ENCODE measurements at regions not wholly inside any gene's neighbourhood (a gene's known extent, or its start where the extent isn't known, plus 50 kb on each side); places are given as distances from the start of the nearest gene placed in this dataset.

DNA sequence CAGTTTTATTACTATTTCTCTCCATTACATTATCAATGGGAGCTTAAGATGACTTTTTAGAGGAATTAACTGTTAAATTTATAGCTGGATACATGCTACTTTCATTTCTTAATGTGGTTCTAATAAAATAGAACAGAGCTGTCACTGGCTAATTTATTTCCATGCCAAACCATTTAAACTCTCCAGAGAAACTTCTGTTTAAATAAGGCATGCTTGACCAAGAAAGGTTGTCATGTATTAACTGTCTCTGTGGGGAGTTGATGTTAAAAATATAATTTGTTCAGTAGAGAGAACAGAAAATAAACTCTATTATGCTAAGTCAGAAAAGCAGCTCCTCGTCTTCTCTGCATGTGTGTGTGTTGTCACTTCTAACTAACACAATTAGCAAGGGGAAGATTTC, 447.4 kb downstream of the SLC16A7 start:
- Mint-ChIP-seq H3K27me3 (no peaks in the 10 kb centered on the region), H3K9me3 (ENCODE audit: low read depth) (no peaks in the 10 kb centered on the region), H3K4me1 (ENCODE audit: low read depth) (no peaks in the 10 kb centered on the region), H3K27ac (no peak overlapping the region), H3K4me3 (no peak overlapping the region), H3K36me3 (no peaks in the 10 kb centered on the region)

DNA sequence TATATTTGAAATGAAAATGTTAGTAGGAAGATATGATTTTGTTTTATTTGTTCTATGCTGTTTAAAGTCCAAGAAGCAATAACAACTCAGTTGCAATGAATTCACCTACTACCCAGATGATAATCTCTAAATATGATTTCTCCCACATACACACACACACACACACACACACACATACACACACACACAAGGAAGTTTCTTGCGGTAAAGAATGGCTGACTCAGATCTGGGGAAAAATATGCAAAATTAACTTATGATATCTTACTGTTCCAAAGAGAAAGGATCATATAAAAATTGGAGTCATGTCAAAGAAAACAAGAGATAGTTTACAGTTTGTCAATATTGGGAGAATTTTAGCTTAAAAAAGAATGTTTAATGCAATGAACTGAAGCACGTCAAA, 456.7 kb downstream of the SLC16A7 start:
- H3K27ac Mint-ChIP-seq = no peak overlapping the region
- no peaks in the 10 kb centered on the region for H3K4me1 Mint-ChIP-seq (ENCODE audit: low read depth)
- H3K27me3 Mint-ChIP-seq = no peaks in the 10 kb centered on the region
- H3K36me3 Mint-ChIP-seq = no peaks in the 10 kb centered on the region
- no peaks in the 10 kb centered on the region for H3K9me3 Mint-ChIP-seq (ENCODE audit: low read depth)
- no peak overlapping the region for H3K4me3 Mint-ChIP-seq

DNA sequence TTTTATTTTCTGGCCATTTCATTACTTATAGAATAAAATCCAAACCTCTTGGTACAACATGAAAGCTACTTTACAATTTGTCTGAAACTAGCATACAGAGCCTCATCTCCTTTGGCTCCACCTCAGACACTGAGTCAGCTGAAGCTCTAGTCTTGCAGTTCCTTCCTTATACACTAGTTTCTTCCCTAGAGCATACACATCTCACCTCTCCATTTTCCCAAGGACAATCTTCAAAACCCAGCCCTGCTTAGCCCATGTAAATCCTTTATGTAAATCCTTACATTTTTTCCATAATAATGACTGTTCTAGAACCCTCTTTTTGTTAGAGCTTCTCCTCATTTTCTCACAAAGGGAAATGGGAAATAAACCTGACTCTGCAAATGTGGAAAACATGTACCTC, 463.4 kb downstream of the SLC16A7 start:
- H3K36me3 Mint-ChIP-seq = no peaks in the 10 kb centered on the region
- H3K4me1 Mint-ChIP-seq (ENCODE audit: low read depth) = no peaks in the 10 kb centered on the region
- no peak overlapping the region for H3K4me3 Mint-ChIP-seq
- H3K9me3 Mint-ChIP-seq (ENCODE audit: low read depth) = peaks cover 3% of the 10 kb centered on the region
- H3K27ac Mint-ChIP-seq = no peak overlapping the region
- no peaks in the 10 kb centered on the region for H3K27me3 Mint-ChIP-seq

DNA sequence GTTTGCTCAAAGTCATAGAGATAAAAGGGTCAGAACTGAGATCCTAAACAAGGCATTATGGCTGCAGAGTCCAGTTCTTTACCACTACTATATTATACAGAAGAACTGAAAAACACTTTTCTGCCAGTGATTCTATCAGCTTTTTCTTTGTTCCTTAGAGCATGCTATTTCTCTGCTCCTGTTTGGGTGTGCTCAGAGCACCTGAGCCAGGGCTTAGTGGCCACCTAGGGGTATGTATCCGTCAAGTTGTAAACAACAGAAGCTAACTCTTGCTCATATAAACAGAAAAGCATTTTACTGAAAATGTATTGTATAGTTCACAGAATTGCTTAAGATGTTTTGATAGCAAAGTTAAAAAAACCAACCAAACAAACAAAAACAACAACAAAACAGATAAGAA, 470.8 kb downstream of the SLC16A7 start:
- H3K36me3 Mint-ChIP-seq = no peaks in the 10 kb centered on the region
- H3K27ac Mint-ChIP-seq = no peak overlapping the region
- no peak overlapping the region for H3K4me3 Mint-ChIP-seq
- H3K9me3 Mint-ChIP-seq (ENCODE audit: low read depth) = peaks cover 3% of the 10 kb centered on the region
- no peaks in the 10 kb centered on the region for H3K4me1 Mint-ChIP-seq (ENCODE audit: low read depth)
- H3K27me3 Mint-ChIP-seq = no peaks in the 10 kb centered on the region

DNA sequence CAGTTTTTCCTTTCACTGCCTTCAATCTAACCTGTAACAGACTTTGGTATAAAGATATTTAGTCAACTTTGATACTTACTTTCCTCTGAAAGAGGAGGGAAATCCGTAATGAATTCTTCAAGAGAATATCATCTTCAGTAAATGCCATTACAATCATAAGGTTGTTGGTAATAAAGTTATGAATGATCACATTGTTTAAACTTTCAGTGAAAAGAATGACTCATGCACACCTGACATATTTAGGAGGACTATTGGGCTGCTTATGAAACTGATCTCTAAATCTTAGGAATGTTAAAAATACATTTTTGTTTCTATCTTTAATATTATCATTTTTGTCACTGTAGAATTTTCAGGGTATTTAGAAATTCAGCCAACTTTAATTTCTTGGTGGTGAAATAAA, 474.7 kb downstream of the SLC16A7 start:
- no peaks in the 10 kb centered on the region for H3K36me3 Mint-ChIP-seq
- no peak overlapping the region for H3K27ac Mint-ChIP-seq
- H3K9me3 Mint-ChIP-seq (ENCODE audit: low read depth) = no peaks in the 10 kb centered on the region
- H3K27me3 Mint-ChIP-seq = no peaks in the 10 kb centered on the region
- H3K4me1 Mint-ChIP-seq (ENCODE audit: low read depth) = no peaks in the 10 kb centered on the region
- H3K4me3 Mint-ChIP-seq = no peak overlapping the region

DNA sequence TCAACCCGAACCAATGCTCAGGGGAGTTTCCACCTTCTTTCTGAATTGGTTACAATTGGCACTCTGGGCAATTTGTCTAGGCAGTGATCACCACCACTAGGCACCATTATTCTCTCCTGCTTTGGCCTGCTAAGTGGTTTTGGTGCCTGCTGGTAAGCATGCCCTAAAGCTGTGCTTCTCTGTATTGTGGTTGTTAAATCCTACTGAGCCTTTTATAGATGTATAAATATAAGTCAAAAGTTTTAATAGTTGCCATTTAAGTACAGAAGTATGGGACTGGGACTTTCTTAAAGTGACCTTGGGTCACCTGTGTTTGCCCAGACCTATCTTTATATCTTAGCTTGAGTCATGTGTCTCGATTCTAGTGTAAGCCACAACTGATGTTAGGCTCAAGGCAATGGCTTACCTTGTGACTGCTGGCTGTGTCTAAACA, 475.9 kb downstream of the SLC16A7 start:
- H3K36me3 Mint-ChIP-seq = no peaks in the 10 kb centered on the region
- H3K9me3 Mint-ChIP-seq (ENCODE audit: low read depth) = no peaks in the 10 kb centered on the region
- H3K4me1 Mint-ChIP-seq (ENCODE audit: low read depth) = no peaks in the 10 kb centered on the region
- H3K27me3 Mint-ChIP-seq = no peaks in the 10 kb centered on the region
- no peak overlapping the region for H3K4me3 Mint-ChIP-seq
- no peak overlapping the region for H3K27ac Mint-ChIP-seq

DNA sequence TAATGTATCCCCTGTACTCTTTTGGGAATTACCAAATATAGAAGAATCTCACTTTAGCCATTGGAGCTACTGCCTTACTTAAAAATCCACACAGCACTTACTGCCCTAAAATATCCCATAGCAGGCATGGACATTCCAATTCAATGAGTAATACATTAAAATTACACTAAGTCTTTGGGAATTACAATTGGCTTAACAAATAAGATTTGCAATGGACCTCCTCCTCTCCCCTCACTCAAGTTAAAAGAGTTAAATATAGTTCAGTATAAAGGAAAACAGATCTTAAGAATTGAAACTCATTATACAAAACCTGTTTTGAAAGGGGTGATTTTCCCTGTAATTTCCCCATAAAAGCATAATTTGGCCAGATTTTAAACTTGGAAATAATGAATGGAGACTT, 477.1 kb downstream of the SLC16A7 start:
- Mint-ChIP-seq H3K4me3 (no peak overlapping the region), H3K36me3 (no peaks in the 10 kb centered on the region), H3K27me3 (no peaks in the 10 kb centered on the region), H3K9me3 (ENCODE audit: low read depth) (no peaks in the 10 kb centered on the region), H3K4me1 (ENCODE audit: low read depth) (no peaks in the 10 kb centered on the region), H3K27ac (no peak overlapping the region)

DNA sequence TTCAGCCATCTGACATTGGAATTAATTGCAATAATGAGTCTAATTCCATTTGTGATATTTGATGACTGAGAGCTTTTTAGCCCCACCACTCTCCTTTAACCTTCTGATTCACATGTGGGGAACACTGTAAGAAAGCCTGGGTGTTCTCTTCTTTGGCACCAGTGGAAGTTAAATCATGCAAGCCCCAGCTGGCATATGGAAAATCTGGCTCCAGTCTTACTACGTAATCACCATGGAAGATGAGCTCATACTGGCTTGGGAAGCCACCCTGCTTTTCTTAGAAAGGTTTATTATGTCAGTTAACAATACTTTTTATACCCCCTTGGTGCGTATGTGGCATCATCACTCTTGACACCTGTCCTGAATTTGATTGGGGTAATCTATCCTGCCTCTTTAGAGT, 479.3 kb downstream of the SLC16A7 start:
- Mint-ChIP-seq H3K4me1 (ENCODE audit: low read depth) (no peaks in the 10 kb centered on the region), H3K9me3 (ENCODE audit: low read depth) (peaks cover 4% of the 10 kb centered on the region), H3K36me3 (no peaks in the 10 kb centered on the region), H3K27me3 (no peaks in the 10 kb centered on the region), H3K27ac (no peak overlapping the region), H3K4me3 (no peak overlapping the region)

DNA sequence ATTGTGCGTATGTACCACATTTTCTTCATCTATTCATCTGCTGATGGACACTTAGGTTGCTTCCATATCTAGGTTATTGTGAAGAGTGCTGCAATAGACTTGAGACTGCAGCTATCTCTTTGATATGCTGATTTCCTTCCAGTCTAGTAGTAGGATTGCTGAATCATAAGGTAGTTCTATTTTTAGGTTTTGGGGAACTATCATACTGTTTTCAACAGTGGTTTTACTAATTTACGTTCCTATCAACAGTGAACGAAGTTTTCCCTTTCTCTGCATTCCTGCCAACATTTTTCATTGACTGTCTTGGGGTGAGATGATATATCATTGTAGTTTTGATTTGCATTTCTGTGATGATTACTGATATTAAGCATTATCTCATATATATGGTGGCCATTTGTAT, 482.2 kb downstream of the SLC16A7 start:
- no peak overlapping the region for H3K27ac Mint-ChIP-seq
- H3K36me3 Mint-ChIP-seq = no peaks in the 10 kb centered on the region
- no peaks in the 10 kb centered on the region for H3K4me1 Mint-ChIP-seq (ENCODE audit: low read depth)
- peaks cover 8% of the 10 kb centered on the region for H3K9me3 Mint-ChIP-seq (ENCODE audit: low read depth)
- H3K4me3 Mint-ChIP-seq = no peak overlapping the region
- no peaks in the 10 kb centered on the region for H3K27me3 Mint-ChIP-seq

DNA sequence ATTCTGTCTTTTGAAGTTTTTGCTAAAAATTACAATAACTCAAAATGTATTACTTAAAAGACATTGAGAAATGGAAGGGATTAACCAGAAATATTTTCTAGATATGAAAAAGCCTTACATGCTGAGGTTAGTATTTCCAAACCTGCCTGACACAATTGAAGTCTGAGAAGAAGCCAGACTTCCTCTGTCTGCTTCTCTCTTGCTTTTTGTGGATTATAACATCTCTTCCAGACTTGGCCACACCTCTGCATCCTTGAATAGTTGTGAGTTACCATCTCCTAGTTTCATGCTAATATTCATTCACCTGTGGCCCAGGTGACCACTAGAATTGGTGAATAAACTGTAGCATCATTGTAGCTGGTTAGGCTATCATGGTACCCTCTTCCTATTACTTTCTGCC, 497.6 kb downstream of the SLC16A7 start:
- Mint-ChIP-seq H3K4me3 (no peak overlapping the region), H3K9me3 (ENCODE audit: low read depth) (no peaks in the 10 kb centered on the region), H3K36me3 (no peaks in the 10 kb centered on the region)

DNA sequence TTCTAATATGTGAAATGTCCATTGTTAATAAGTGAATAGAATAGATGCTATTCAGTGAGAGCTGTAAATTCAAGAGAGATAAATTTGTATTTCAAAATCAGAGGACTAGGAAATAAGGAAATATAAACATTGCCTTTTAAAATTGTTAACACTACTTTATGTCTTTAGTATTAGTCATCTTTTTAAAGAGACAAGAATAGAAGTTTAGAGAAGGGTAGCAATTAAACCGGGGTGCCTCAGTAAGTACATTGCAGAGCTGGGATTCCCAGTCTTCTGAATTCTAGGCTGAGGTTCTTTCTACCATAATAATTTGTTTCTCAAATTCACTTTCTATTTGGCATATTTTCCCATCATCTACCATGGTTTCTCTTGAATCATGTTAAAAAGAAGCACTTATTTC, 498.6 kb downstream of the SLC16A7 start:
- Mint-ChIP-seq H3K4me3 (no peak overlapping the region), H3K4me1 (ENCODE audit: low read depth) (no peaks in the 10 kb centered on the region), H3K27ac (no peak overlapping the region), H3K27me3 (no peaks in the 10 kb centered on the region), H3K36me3 (no peaks in the 10 kb centered on the region), H3K9me3 (ENCODE audit: low read depth) (no peaks in the 10 kb centered on the region)

More for the DNA sequence above, 497.6 kb downstream of the SLC16A7 start:
- Mint-ChIP-seq H3K4me1 (ENCODE audit: low read depth) (no peaks in the 10 kb centered on the region), H3K27ac (no peak overlapping the region), H3K27me3 (no peaks in the 10 kb centered on the region)

DNA sequence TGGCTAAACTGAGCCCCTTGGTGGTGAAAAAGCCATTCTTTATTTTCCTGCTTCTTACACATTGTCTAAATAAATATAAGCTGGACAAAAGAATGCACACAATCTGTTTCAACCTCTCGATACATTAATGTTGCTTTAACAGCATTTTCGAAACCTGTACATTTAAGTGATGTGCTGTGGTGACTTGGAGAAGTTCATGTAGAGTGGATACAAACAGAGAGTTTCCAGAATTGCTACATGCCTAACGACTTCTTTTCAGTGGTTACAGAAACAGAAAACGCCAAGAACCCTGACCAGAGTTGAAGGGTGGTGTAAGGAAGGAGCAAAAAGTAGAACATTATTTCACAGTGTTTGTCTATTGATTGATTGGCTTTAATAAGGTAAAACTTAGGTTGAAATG, 500.9 kb downstream of the SLC16A7 start:
- Mint-ChIP-seq H3K27me3 (no peaks in the 10 kb centered on the region), H3K4me3 (no peak overlapping the region), H3K36me3 (no peaks in the 10 kb centered on the region), H3K27ac (no peak overlapping the region), H3K4me1 (ENCODE audit: low read depth) (no peaks in the 10 kb centered on the region), H3K9me3 (ENCODE audit: low read depth) (no peaks in the 10 kb centered on the region)

DNA sequence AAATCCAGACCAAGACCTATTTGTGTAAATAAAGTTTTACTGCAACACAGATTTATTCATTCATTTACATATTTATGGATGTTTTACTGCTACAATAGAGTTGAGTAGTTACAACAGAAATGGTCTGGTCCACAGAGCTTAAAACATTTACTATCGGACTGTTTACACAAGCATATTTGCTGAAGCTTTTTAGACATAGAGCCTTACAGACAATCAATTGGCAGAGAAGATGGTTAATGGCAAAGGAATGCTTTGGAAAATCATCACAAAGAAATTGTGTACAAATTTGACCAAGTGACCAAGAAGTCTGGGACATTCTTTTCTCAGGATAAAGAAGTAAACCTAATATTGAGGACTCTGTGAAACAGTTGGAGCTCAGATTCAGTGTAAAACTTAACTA, 504.3 kb downstream of the SLC16A7 start:
- no peaks in the 10 kb centered on the region for H3K4me1 Mint-ChIP-seq (ENCODE audit: low read depth)
- no peaks in the 10 kb centered on the region for H3K9me3 Mint-ChIP-seq (ENCODE audit: low read depth)
- no peaks in the 10 kb centered on the region for H3K27me3 Mint-ChIP-seq
- H3K27ac Mint-ChIP-seq = no peak overlapping the region
- no peak overlapping the region for H3K4me3 Mint-ChIP-seq
- H3K36me3 Mint-ChIP-seq = no peaks in the 10 kb centered on the region

DNA sequence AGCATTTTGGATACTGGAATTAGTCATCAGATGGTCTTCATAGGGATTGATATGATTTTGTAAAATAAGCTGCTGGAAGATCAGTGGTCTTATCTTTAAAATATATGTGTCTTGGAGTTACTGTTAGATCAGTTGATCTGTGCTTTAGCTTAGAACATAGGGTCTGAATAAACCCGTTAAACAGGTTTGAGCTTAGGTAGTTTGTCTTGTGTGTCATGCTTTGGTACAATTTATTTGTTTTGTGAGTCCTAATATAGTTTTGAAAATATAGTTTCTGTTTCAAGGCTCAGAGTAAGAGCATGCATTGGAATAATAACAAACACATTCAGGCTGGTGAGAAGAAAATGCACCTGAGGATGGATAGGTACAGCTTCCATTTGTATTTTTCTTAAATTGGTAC, 505.0 kb downstream of the SLC16A7 start:
- H3K9me3 Mint-ChIP-seq (ENCODE audit: low read depth) = no peaks in the 10 kb centered on the region
- H3K4me1 Mint-ChIP-seq (ENCODE audit: low read depth) = no peaks in the 10 kb centered on the region
- no peaks in the 10 kb centered on the region for H3K27me3 Mint-ChIP-seq
- H3K27ac Mint-ChIP-seq = no peak overlapping the region
- H3K36me3 Mint-ChIP-seq = no peaks in the 10 kb centered on the region
- no peak overlapping the region for H3K4me3 Mint-ChIP-seq

DNA sequence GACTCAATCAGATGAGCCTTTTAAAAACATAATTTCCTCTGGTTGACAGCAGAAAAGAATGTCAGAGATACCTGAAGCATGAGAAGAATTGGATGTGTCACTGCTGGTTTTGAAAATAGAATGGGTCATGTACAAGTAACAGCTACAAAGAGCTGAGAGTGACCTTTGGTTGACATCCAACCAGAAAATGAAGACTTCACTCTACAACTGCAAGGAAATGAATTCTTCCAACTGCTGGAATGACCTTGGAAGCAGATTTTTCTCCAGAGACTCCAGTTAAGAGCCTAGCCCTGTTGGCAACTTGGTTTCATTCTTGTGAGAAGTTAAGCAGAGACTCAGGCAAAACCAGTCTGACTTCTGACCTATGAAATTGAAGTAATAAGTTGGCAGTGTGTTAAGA, 505.9 kb downstream of the SLC16A7 start:
- Mint-ChIP-seq H3K4me1 (ENCODE audit: low read depth) (no peaks in the 10 kb centered on the region), H3K27me3 (no peaks in the 10 kb centered on the region), H3K4me3 (no peak overlapping the region), H3K36me3 (no peaks in the 10 kb centered on the region), H3K27ac (no peak overlapping the region), H3K9me3 (ENCODE audit: low read depth) (no peaks in the 10 kb centered on the region)

DNA sequence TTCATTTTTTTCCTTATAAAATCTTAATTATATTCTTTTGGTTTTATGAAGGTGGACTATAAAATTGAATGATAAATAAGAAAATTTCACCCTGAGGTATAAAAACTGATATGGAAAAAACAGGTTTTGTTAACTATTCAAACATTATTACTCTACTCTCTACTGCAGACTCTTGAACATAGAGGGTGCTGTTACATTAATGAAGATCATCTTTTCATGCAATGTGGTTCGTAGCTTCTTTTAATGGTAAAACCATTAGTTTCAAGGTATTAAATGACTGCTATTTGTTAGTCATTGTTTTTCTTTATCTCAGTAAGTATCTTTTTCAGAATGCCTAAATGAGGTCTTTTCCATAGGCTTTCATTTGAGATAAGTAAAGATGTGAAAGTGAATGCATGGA, 510.4 kb downstream of the SLC16A7 start:
- no peak overlapping the region for H3K4me3 Mint-ChIP-seq
- no peaks in the 10 kb centered on the region for H3K9me3 Mint-ChIP-seq (ENCODE audit: low read depth)
- H3K4me1 Mint-ChIP-seq (ENCODE audit: low read depth) = no peaks in the 10 kb centered on the region
- no peaks in the 10 kb centered on the region for H3K27me3 Mint-ChIP-seq
- H3K27ac Mint-ChIP-seq = no peak overlapping the region
- H3K36me3 Mint-ChIP-seq = no peaks in the 10 kb centered on the region

DNA sequence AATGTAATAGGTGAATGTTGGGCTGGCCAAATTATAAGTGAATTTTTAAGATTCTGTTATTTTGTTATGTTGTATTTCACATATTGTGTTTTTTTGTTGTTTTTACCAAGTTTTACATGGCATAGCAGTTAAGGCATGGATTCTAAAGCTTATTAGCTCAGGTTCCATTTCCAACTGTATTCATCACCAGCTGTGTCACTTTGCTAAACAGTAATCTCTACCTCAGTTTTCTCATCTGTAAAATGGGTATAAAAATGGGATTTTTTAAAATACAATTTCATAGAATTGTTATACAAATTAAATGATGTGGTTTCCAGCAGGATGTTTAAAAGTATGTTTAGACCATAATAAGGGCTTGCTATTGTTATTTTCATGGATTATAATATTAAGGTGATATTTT, 512.2 kb downstream of the SLC16A7 start:
- no peaks in the 10 kb centered on the region for H3K27me3 Mint-ChIP-seq
- H3K4me1 Mint-ChIP-seq (ENCODE audit: low read depth) = no peaks in the 10 kb centered on the region
- H3K9me3 Mint-ChIP-seq (ENCODE audit: low read depth) = no peaks in the 10 kb centered on the region
- H3K36me3 Mint-ChIP-seq = no peaks in the 10 kb centered on the region
- no peak overlapping the region for H3K4me3 Mint-ChIP-seq
- H3K27ac Mint-ChIP-seq = no peak overlapping the region

All from activated naive CD8-positive, alpha-beta T cell (primary cell).